B cell (primary cell): ENCODE measurements at regions not wholly inside any gene's neighbourhood (a gene's known extent, or its start where the extent isn't known, plus 50 kb on each side); places are given as distances from the start of the nearest gene placed in this dataset.

Source experiments
- ATAC-seq: fragments of 200-7000 bp; cut with Tn5 transposase; one replicate; pipeline ENCODE4 v1.10.0; 2021; ENCODE audit warnings: low read depth, mild to moderate bottlenecking, moderate number of reproducible peaks, moderate library complexity
- CTCF ChIA-PET: fragments of 350-600 bp; sonication (Branson Sonifier 250); formaldehyde crosslinking; loops from one replicate; lab custom pipeline; 2021; ENCODE audit warnings: antibody characterized with exemption, inconsistent platforms; lab: Charles Lee
- POLR2A ChIA-PET: fragments of 350-600 bp; sonication (Branson Sonifier 250); formaldehyde crosslinking; loops from one replicate; lab custom pipeline; 2021; ENCODE audit warnings: antibody characterized with exemption; lab: Charles Lee
- DNase-seq: peaks from one replicate; pipeline ENCODE4 v3.0.0; 2013
- H2AFZ ChIP-seq: 2 replicates; pipeline ENCODE4 v1.6.1; 2012; ENCODE audit warnings: mild to moderate bottlenecking, low read depth, low read length; ENCODE audit not compliant: insufficient read depth, poor library complexity, severe bottlenecking
- H3K27ac ChIP-seq, 2 donors: 1 replicate in 1 of 2; 2 replicates in 1 of 2; pipeline ENCODE4 v1.5.1; 2012 to 2013; ENCODE audit warnings: low read length in 2 of 2, mild to moderate bottlenecking in 2 of 2, moderate library complexity in 1 of 2
- H3K27me3 ChIP-seq, 4 experiments: fragments of 200-600 bp in 1 of 4; sonication (generic) in 1 of 4; replicated peaks in 1 of 4; 1 replicate in 2 of 4; 2 replicates in 2 of 4; pipeline versions ENCODE4 v1.6.1 to v1.7.0; 2013 to 2016; ENCODE audit warnings: low read length in 3 of 4, mild to moderate bottlenecking in 2 of 4, mixed read lengths in 1 of 4, moderate library complexity in 1 of 4; ENCODE audit not compliant: insufficient read depth in 4 of 4, control insufficient read depth in 3 of 4; ENCODE audit errors: control extremely low read depth in 1 of 4
- H3K36me3 ChIP-seq, 2 experiments: replicated peaks in 1 of 2; 1 replicate in 1 of 2; 2 replicates in 1 of 2; pipeline versions ENCODE4 v1.6.1 to v1.7.1; 2013; ENCODE audit warnings: low read length in 1 of 2; ENCODE audit not compliant: insufficient read depth in 2 of 2, control insufficient read depth in 1 of 2; ENCODE audit errors: control extremely low read depth in 1 of 2, extremely low read depth in 1 of 2
- H3K4me1 ChIP-seq, 2 donors: fragments of 200-600 bp in 1 of 2; sonication (generic) in 1 of 2; 1 replicate in 1 of 2; 2 replicates in 1 of 2; pipeline versions ENCODE4 v1.5.1 to v1.6.1; 2013 to 2017; ENCODE audit warnings: low read length in 2 of 2; ENCODE audit not compliant: control insufficient read depth in 2 of 2, insufficient read depth in 2 of 2
- H3K4me2 ChIP-seq: replicated peaks from 2 replicates; pipeline ENCODE3; 2012; ENCODE audit warnings: mild to moderate bottlenecking, low read depth, low read length; ENCODE audit not compliant: poor library complexity, severe bottlenecking
- H3K4me3 ChIP-seq, 5 experiments: fragments of 200-600 bp in 1 of 5; sonication (generic) in 1 of 5; 1 replicate in 3 of 5; 2 replicates in 2 of 5; pipeline versions ENCODE4 v1.5.1 to v1.7.0; 2011 to 2016; ENCODE audit warnings: low read length in 4 of 5, mild to moderate bottlenecking in 4 of 5, low read depth in 2 of 5, control low read depth in 1 of 5, moderate library complexity in 1 of 5; ENCODE audit not compliant: insufficient read depth in 1 of 5; ENCODE audit errors: control extremely low read depth in 1 of 5, extremely low read depth in 1 of 5
- H3K79me2 ChIP-seq: fragments of 200-600 bp; sonication (generic); one replicate; pipeline ENCODE4 v1.6.0; 2016; ENCODE audit warnings: low read length; ENCODE audit not compliant: control insufficient read depth, insufficient read depth
- H3K9ac ChIP-seq: fragments of 200-600 bp; sonication (generic); 2 replicates; pipeline ENCODE4 v1.6.1; 2017; ENCODE audit warnings: mild to moderate bottlenecking, low read length, moderate library complexity
- H3K9me3 ChIP-seq, 3 donors: one replicate each; pipeline versions ENCODE4 v1.6.1 to v1.7.1; 2013; ENCODE audit warnings: low read length in 2 of 3; ENCODE audit not compliant: control insufficient read depth in 2 of 3, insufficient read depth in 1 of 3; ENCODE audit errors: control extremely low read depth in 1 of 3
- H4K20me1 ChIP-seq: 2 replicates; pipeline ENCODE4 v1.6.0; 2012; ENCODE audit warnings: mild to moderate bottlenecking, low read length; ENCODE audit not compliant: insufficient read depth, control insufficient read depth, poor library complexity, severe bottlenecking
- H3K27ac Mint-ChIP-seq: one replicate; pipeline ENCODE4 v1.8.0; 2021; ENCODE audit warnings: mixed read lengths
- H3K27me3 Mint-ChIP-seq: one replicate; pipeline ENCODE4 v1.8.0; 2021; ENCODE audit warnings: mixed read lengths
- H3K4me1 Mint-ChIP-seq: one replicate; pipeline ENCODE4 v1.8.0; 2021; ENCODE audit warnings: mixed read lengths
- H3K4me3 Mint-ChIP-seq: one replicate; pipeline ENCODE4 v1.8.0; 2021; ENCODE audit warnings: mixed read lengths
- H3K9me3 Mint-ChIP-seq: one replicate; pipeline ENCODE4 v1.8.0; 2022; ENCODE audit warnings: mixed read lengths; ENCODE audit not compliant: insufficient read depth
- CTCF ChIP-seq: fragments of 200-600 bp; IDR thresholded peaks from one replicate; pipeline ENCODE4 v1.8.0; 2022; ENCODE audit warnings: antibody characterized with exemption, mild to moderate bottlenecking
- EZH2 ChIP-seq: IDR thresholded peaks from 2 replicates; pipeline ENCODE4 v1.6.1; 2012; ENCODE audit warnings: borderline replicate concordance, low read depth, mild to moderate bottlenecking, moderate library complexity, low read length; ENCODE audit not compliant: insufficient read depth, poor library complexity, severe bottlenecking
- WGBS: methylation state at CpG from one replicate; pipeline ENCODE4 v1.1.5; 2013; ENCODE audit warnings: missing lambda C conversion rate; ENCODE audit not compliant: insufficient coverage; 5-methylcytosine and 5-hydroxymethylcytosine counted together
- intact Hi-C: fragments of 100-400 bp; cut with micrococcal nuclease; formaldehyde crosslinking; loops from one replicate; pipeline ENCODE4 v1.10.0; 2022

DNA sequence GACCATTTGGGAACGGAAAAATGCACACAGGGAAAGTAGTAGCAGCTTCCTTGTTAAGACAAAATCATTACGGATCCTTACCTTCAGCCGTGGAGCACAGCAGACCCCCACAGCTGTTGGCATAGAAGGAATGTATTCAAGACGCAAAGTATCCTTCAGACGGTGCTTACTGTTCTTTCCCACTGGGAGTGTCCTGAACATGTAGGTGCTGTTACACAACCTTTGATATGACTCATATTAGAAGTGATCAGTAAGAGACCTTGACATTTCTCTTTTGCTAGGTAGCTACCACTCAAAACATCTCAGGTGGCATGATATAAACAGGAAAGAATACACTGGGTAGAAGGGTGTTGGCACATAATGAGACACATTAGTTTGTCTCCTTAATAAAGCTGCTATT lies 154.0 kb upstream of the FMR1 start:
- no peak overlapping the region for H3K4me3 ChIP-seq
- Mint-ChIP-seq H3K9me3 (no peaks in the 10 kb centered on the region), H3K4me3 (no peak overlapping the region), H3K27me3 (peaks cover 3% of the 10 kb centered on the region), H3K4me1 (no peaks in the 10 kb centered on the region), H3K27ac (no peak overlapping the region)
- ATAC-seq (no peak), DNase-seq (no peak)
- no peaks in the 10 kb centered on the region for H3K4me1 ChIP-seq
- WGBS: no CpG with 5 or more reads among the region's 5 CpGs
- H3K27me3 ChIP-seq: no peaks in the 10 kb centered on the region
- intact Hi-C loops: no loop called here
- H3K79me2 ChIP-seq: no peaks in the 10 kb centered on the region
- H4K20me1 ChIP-seq: no peaks in the 10 kb centered on the region
- no peak overlapping the region for H3K9ac ChIP-seq
- no peak overlapping the region for H3K27ac ChIP-seq
- no peaks in the 10 kb centered on the region for H3K9me3 ChIP-seq
- POLR2A ChIA-PET: no interaction called here
- H3K36me3 ChIP-seq: no peaks in the 10 kb centered on the region
- CTCF ChIA-PET: no interaction called here
- TF ChIP-seq EZH2: no peak
- TF ChIP-seq CTCF: no peak
- H2AFZ ChIP-seq: no peak overlapping the region
- H3K4me2 ChIP-seq: no peak overlapping the region

GRCh38 chrX:147763131-147763530 lies 148.6 kb upstream of the FMR1 start:
- H3K9me3 Mint-ChIP-seq: no peaks in the 10 kb centered on the region
- TF ChIP-seq CTCF (no peak), EZH2 (no peak)
- DNase-seq: no peak
- Histone ChIP-seq H3K9ac (no peak overlapping the region), H3K9me3 (no peaks in the 10 kb centered on the region), H3K4me1 (no peaks in the 10 kb centered on the region), H3K27ac (no peak overlapping the region), H3K27me3 (no peaks in the 10 kb centered on the region), H3K36me3 (no peaks in the 10 kb centered on the region), H3K4me3 (no peak overlapping the region), H2AFZ (no peak overlapping the region), H3K79me2 (no peaks in the 10 kb centered on the region), H4K20me1 (no peaks in the 10 kb centered on the region), H3K4me2 (no peak overlapping the region)
- no peak overlapping the region for H3K4me3 Mint-ChIP-seq
- CTCF ChIA-PET: no interaction called here
- ATAC-seq: no peak
- POLR2A ChIA-PET: no interaction called here
- no peak overlapping the region for H3K27ac Mint-ChIP-seq
- no CpG with 5 or more reads among the region's 1 CpG for WGBS
- no peaks in the 10 kb centered on the region for H3K4me1 Mint-ChIP-seq
- intact Hi-C loops: no loop called here
- no peaks in the 10 kb centered on the region for H3K27me3 Mint-ChIP-seq
